ENCODE measurements at regions not wholly inside any gene's neighbourhood (a gene's known extent, or its start where the extent isn't known, plus 50 kb on each side); places are given as distances from the start of the nearest gene placed in this dataset.
"Not testable (repeated sequence)": the region's sequence is repeated elsewhere in the genome, so short reads cannot be mapped to it uniquely, and the experiment has no call there.

- intact Hi-C loops (cut with DNase I); H3K9me3 ChIP-seq; H3K4me3 ChIP-seq; DNase-seq (ENCODE audit: low spot score in 2 of 2); H3K4me1 ChIP-seq; H3K36me3 ChIP-seq; H3K27me3 ChIP-seq; H3K27ac ChIP-seq: not testable (repeated sequence)
Measured at GRCh38 chr22:12279512-12280474, 3248.2 kb upstream of the OR11H1 start.

- H3K9me3 ChIP-seq; H3K4me1 ChIP-seq; H3K36me3 ChIP-seq; H3K4me3 ChIP-seq; intact Hi-C loops (cut with DNase I); H3K27me3 ChIP-seq; H3K27ac ChIP-seq; DNase-seq (ENCODE audit: low spot score in 2 of 2): not testable (repeated sequence)
Measured at GRCh38 chr22:12284690-12285089, 3243.3 kb upstream of the OR11H1 start.

GRCh38 chr22:12297351-12297750 is 3230.6 kb upstream of the OR11H1 start:
- intact Hi-C loops (cut with DNase I); H3K27ac ChIP-seq; H3K4me1 ChIP-seq; H3K27me3 ChIP-seq; H3K4me3 ChIP-seq; H3K36me3 ChIP-seq; H3K9me3 ChIP-seq: not testable (repeated sequence)
- peak in 1 of 2 donors; percentile 64 for DNase-seq (ENCODE audit: low spot score in 2 of 2)
